ENCODE measurements at regions not wholly inside any gene's neighbourhood (a gene's known extent, or its start where the extent isn't known, plus 50 kb on each side); places are given as distances from the start of the nearest gene placed in this dataset.
"Not testable (repeated sequence)": the region's sequence is repeated elsewhere in the genome, so short reads cannot be mapped to it uniquely, and the experiment has no call there.

DNA sequence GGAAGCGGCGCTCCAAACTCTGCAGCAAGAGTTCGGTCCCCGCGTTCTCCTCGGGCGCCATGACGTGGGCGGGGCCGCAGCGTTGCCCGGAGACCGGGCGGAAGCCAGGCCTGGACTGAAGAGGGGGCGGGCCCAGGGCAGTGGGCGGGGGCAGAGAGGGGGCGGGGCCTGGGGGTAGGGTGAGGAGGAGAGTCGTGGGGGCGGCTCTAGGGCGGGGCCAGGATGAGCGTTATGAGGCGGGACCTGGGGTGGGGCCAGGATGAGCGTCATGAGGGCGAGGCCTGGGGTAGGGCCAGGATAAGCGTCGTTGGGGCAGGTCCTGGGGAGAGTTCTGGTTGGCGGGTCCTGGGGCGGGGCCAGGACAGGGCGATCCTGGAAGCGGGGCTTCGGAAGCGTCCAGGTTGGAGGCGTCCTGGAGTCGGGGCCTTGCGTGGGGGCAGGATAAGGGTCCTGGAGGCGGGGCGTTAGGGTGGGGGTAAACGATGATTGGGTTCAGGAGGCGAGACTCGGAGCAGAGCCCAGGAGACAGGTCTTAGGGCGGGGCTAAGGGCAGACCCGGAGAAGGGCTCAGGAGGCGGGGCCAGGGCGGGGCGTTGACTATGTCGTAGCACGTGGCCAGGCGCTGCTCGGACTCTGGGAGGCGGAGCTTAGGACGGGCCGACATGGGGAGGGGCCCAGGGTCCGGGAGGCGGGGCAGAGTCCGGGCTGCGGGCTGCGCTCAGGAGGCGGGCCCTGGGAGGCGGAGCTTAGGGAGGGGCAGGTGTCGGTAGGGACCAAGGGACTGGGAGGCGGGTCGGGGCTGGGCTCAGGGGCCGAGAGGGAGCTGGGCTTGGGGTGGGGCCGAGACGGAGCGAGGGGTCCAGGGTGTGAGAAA lies 131.1 kb upstream of the ALDH3B2 start:
- peak; percentile 95 for DNase-seq (ENCODE audit: low spot score)

DNA sequence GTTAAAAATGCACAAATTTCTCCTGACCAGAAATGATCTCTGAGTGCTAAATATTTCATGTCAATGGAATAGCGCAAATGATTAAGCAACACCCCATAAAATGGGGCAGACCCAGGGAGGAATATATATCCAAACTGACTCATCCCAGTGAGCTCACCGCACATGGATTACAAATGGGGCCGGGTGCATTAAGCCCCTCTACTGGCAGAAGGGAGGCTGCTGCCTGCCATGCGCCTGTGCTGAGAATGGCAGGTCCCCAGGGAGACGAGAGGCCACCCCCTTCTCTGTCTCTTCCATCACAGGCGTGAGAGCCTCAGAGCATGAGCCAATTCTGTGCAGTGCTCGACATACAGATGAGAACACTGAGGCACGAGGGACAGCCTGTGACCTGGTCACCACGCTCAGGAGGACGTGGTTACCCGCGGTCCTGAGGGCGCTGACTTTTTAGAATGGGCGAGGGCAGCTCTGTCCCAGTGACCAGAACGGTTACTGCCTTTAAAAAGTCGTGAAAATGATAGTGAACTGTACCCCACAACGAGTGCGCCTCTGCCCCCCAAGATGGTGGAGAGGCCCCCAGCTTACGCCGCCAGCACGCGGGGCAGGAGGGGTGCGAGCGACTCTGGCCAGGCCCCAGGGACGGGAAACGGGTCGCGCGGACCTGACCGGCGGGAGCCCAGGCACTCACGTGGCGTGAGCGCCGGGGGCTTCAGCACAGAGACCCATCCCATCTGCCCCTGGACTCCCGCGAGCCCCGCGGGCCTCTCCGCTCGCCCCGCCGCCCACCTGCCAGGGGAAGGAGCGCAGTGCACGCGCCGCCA lies 130.2 kb upstream of the ALDH3B2 start:
- DNase-seq (ENCODE audit: low spot score), result not testable (repeated sequence)

DNA sequence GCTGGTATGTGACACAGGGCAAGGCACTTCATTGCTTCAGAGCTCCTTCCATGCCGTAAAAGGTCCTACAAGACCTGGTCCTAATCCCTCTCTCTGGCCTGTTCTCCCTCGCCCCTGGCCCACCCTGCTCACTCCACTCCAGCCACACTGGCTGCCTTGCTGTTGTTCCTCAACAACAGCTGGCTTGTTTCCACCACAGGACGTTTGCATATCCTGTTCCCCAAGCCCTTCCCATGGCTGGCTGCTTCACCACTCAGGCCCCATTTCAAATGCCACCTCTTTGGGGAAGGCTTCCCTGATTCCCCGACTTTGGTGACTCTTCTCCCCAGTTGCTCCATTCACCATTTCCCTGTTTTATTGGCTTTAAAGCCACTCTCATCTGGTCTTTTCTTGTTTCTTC lies 129.1 kb upstream of the ALDH3B2 start:
- not testable (repeated sequence) for DNase-seq (ENCODE audit: low spot score)

DNA sequence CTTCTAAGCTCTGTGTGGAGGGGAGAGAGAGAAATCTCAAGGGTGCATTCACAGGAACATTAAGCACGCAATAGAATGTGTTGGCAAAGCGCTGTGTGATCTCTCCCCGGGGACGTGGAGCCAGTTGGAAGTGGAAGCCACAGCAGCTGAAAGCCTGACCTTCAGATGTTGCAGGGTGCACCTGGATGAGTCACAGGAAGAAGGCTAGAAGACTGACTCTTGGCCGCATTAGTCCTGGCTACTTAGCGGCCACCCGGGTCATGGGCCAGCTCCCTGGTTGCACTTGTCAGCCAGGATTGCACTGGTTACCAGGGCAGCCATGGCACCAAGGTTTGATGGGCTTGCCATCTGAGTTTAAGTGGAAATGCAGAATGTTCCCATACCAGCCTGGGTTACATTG lies 128.6 kb upstream of the ALDH3B2 start:
- DNase-seq (ENCODE audit: low spot score), result not testable (repeated sequence)

DNA sequence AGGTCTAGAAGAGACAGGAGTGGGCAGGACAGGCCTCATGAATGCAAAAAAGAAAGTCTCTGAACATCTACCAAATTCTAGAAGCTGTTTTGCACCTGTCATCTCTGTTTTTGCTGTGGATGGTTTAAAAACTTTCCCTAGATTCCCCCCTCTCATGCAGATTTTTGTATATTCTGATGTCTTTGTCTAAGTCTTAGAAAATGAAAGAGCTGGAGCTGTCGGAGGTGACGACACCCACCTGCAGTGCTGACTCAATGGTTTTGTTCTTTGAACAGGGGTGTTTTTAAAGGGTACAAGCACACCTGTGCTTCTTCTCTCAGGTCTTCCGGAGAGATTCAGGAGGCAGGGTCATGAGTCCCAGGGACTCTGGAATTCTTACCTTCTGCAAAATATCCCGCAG lies 128.2 kb upstream of the ALDH3B2 start:
- DNase-seq (ENCODE audit: low spot score), result not testable (repeated sequence)

DNA sequence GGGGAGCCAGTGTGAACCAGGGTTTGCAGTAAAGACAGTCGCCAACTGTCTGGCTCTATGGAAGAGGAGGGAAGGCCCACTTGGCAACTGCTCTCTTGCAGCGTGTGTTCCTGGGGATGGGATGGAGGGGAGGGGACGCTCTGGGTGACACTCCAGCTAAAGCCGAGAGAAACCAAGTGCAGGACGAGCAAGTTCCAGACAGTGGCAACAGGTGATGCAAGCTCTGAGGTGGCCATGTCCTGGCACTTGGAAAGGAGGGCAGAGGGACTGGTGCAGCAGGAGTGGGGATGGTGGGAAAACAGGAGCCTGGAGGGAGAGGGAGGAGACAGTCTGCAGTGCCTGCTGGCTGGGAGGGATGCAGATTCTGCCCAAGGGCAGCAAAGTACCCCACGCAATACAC lies 127.0 kb upstream of the ALDH3B2 start:
- DNase-seq (ENCODE audit: low spot score), result not testable (repeated sequence)

DNA sequence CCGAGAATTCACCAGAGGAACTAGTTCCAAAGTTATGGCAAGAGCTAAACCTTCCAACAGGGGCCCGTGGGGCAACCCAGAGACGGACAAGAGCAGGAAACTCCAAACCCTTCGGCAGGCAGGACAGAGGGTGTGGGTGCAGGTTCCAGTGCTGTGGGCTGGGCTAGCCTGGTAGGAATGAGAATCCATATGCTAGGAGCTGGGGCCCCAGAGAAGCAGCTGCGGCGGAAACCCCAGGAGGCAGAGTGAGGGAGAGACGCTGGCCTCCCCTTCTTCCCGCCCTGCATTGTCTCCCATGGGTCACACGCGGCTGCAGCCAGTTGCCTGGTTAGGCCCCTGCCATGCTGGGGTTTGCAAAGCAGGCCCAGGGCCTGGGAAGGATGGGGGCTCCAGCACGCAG lies 126.2 kb upstream of the ALDH3B2 start:
- not testable (repeated sequence) for DNase-seq (ENCODE audit: low spot score)

DNA sequence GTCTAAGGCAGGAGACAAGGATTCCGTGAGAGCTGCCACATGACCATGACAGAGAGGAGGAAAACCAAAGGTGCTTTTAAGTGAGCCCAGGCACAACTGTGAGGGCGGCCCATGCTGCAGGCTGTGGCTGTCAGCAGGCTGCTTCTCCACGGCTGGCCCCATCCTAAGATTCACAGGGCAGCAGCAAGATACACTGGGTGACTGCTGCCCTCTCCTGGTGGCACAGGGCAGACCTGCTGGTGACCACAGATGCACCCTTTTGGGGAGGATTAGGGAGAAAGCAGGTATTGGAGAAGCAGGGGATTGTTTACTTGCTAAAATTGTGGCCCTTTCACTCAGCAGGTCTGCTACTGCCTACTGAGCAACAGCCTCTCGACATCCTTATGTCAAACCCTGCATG lies 125.4 kb upstream of the ALDH3B2 start:
- not testable (repeated sequence) for DNase-seq (ENCODE audit: low spot score)

DNA sequence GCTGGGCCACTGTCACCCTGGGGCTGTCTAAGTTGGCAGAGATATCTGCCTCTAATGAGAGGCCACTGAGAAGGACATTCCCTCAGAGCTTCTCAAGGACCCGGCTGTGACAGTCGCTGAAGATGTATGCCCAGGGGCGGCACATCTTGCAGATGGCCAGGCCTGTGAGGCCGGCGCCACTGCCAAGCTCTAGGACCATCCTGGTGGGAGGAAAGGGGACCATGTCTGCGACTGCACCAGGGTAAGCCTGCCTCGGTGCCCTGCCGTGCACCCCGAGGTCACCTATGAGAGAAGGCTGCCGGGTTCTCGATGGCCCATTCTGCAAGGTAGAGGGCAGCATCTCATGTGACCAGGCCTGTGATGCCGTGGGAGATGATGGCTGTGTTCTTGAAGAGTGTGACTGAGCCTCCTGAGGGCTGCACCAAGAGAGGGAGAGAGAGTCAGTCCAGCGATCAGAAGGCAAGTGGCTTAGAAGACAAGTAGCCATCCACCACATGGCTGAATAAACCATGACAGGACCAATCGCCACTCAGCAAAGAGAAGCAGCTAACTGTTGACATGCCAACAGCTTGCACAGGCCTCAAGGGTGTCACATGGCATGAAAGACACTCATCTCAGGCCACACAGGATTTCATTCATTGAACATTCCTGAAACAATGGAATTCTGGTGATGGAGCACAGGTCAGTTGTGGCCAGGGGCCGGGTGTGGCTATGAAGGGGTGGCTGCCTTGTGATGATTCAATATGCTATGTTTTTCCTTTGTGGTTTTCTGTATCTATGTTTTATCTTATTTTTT lies 123.5 kb upstream of the ALDH3B2 start:
- not testable (repeated sequence) for DNase-seq (ENCODE audit: low spot score)

DNA sequence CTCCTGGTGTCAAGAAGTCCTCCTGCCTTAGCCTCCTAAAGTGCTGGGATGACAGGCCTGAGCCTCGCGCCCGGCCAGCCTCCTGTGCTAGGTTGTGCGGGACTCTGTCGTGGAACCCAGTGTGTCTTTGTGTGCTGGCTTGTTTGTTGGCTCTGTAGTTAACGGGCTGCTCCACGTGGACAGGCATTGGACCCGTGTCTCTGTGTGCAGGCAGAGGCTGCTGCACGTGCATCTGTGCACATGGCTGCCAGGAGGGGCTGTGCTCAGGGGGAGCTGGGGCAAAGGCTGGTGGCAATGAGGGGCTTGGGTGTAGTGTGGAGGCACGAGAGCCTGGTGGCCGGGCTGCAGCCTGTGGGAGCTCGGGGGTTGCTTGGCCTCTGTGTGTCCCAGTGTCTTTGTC lies 121.3 kb upstream of the ALDH3B2 start:
- DNase-seq (ENCODE audit: low spot score), result no peak

DNA sequence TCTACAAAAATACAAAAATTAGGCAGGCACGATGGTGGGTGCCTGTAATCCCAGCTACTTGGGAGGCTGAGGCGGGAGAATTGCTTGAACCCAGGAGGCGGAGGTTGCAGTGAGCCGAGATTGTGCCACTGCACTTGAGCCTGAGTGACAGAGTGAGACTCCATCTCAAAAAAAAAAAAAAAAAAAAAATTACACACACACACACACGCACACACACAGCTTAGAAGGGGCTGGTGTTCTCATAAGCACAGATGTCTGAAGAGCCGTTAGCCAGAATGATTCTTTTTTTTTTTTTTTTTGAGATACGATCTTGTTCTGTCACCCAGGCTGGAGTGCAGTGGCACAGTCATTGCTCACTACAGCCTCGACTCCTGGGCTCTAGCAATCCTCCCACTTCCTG lies 119.3 kb upstream of the ALDH3B2 start:
- not testable (repeated sequence) for DNase-seq (ENCODE audit: low spot score)

DNA sequence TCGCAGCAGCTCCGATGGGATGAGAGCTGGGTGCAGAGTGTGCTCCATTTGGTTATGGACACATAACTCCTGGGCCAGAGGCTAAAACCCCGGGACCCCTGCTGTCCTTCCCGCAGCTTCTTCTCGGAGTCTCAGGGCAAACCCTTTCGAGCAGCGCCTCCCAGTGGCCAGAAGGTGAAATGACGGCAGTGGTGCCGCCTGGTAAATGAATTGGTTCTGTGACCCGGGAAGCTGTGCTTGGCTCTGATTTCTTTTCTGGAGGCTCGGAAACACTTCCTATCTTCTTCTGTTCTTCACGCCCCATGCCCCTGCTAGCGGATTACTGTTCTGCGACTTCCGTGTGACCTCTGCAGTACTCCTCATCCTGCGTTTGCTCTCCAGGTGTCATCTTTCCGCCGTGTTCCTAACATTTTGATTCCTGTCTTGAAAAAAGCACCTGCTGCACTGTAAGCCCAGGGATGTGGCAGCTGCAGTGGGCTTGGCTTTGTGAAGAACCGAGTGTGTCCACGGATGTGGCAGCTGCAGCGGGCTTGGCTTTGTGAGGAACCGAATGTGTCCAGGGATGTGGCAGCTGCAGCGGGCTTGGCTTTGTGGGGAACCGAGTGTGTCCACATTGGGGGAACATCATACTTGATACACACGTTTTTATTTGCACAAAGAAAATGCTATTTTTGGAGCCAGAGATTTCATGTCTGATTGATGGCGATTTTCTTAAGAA lies 118.0 kb upstream of the ALDH3B2 start:
- DNase-seq (ENCODE audit: low spot score), result not testable (repeated sequence)

DNA sequence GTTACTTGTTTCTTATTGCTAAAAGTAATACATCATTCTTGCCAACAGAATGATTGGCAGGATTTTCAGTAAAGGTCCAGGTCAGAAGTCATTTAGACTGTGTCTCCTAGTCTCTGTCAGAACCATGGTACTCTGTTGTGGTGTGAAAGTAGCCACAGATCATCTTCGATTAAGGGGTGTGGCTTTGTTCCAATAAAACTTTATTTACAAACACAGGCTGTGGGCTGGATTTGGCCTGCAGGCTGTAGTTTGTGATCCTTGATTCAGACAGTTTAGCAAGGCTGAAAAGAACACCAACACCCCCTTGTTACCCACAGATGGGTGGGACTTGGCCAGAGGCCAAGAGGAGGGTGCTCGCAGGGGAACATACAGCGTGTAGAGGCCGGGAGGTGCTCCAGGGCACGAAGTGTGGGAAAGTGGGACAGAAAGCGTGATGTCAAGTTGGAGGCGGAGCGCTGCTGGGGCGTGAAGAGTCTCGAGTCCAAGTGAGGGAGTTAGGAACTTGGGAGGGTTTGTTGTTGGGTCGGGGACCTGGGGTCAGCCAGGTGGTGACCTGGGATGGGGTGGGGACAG lies 117.3 kb upstream of the ALDH3B2 start:
- not testable (repeated sequence) for DNase-seq (ENCODE audit: low spot score)

DNA sequence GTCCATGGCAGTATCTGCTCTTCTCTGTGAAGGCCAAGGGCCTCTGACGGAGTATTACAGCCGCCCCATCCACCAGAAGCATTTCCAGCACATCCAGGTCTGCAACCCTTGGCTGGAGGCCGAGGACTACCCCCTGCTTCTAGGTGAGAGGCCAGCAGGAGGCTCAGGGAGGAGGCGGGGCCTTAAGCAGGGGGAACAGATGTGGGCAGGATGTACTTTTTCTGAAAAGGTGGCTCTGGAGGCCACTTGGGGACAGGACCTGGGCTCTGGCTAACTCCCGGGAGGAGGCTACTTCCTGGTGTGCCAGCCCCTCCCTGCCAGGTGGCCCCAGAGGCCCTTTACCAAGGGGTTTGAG lies 113.9 kb upstream of the ALDH3B2 start:
- DNase-seq (ENCODE audit: low spot score), result not testable (repeated sequence)

DNA sequence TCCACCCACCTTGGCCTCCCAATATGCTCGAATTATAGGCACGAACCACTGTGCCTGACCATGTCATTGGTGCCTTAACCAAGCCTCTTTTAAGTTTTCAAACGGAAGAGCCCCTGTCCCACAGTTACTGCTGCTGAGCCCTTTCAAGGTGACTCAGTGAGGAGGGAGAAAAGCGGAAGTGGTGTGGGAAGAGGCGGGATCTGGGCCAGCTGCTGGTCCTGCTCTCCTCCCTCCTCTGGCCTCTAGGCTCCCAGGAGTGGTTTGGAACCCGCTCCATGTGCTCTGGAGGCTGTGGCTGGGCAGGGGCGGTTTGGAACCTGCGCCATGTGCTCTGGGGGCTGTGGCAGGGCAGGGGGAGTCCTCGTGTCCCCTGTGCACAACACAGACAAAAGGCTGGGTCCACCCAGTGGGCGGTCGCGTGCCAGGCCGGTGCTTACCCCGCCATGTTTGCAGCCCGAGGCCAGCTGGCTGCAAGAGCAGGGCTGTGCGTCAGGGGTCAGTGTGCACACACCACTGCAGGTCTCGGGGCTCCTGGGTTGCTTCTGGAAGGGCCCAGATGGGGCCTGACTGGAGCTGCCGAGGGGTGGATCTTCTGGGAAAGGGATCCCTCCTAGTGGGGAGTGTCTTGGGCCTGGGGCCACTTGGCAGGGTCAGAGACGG lies 113.4 kb upstream of the ALDH3B2 start:
- DNase-seq (ENCODE audit: low spot score), result not testable (repeated sequence)

DNA sequence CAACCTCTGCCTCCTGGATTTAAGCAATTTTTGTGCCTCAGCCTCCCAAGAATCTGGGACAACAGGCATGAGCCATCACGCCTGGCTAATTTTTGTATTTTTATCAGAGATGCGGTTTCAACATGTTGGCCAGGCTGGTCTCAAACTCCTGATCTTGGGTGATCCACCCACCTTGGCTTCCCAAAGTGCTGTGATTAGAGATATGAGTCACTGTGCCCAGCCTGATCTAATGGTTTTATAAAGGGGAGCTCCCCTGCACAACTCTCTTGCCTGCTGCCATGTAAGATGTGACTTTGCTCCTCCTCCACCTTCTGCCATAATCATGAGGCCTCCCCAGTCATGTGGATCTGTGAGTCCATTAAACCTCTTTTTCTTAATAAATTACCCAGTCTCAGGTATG lies 107.5 kb upstream of the ALDH3B2 start:
- DNase-seq (ENCODE audit: low spot score), result not testable (repeated sequence)

DNA sequence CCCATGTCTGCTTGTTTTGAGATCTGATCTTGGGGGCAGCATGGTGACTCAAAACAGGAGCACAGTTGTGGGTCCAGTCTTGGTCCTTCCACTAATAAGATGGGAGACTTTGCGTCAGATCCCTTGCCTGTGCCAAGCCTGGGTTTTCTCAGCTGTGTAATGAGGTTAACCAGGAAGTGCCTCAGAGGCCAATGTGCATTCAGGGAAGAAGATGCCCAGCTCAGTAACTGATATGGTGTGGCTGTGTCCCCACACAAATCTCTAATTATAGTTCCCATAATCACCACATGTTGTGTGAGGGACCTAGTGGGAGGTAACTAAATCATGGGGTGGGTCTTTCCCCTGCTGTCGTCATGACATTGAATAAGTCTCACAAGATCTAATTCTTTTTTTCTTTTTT lies 107.1 kb upstream of the ALDH3B2 start:
- not testable (repeated sequence) for DNase-seq (ENCODE audit: low spot score)

DNA sequence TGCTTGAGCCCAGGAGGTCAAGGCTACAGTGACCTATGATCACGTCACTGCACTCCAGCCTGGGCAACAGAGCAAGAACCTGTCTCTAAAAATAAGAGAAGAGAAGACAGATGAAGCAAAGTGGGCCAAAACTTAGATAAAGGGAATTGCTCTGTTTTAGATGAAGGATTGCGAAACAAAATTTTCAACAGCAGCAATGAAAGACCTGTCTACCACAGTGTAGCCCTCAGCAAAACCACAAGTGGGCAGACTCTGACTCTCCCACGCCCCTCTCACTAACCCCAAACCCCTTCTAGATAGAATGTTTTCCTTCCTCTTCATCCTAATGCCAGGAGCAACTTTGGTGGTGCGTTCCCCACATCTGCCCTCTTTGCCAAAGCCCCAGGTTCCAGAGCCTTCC lies 105.6 kb upstream of the ALDH3B2 start:
- DNase-seq (ENCODE audit: low spot score), result no peak

DNA sequence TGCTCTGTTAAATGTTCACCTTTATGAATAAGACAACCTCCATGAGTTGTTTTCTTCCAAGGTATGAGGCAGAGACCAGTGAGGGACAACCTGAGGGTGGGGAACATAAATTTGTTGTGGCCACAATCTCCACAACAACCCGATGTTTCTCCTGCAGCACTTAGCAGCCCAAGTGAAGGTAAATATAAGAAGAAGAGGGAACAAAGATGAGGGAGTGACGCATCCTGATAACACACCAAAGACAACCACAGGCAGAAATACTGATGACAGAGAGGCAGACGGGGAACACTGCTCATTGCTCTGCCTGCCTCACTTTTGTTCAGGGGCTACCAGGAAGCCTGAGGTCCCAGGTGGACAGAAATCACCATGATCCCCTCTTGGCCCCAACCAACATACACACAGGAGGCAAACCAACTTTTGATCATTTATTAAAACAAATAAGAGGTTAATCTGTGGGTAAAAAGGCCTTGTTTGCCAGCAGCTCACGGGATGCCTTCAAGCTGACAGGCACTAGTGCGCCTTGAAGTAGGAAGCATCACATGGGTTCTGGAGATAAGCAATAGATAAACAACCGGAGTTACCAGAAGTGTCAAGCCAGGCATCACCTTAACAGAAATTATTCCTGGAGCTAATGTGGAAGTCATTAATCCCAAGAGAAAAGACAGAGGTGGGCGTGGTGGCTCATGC lies 104.9 kb upstream of the ALDH3B2 start:
- DNase-seq (ENCODE audit: low spot score), result not testable (repeated sequence)
